HL-60 (cell line): ENCODE measurements at regions not wholly inside any gene's neighbourhood (a gene's known extent, or its start where the extent isn't known, plus 50 kb on each side); places are given as distances from the start of the nearest gene placed in this dataset.
"Not testable (repeated sequence)": the region's sequence is repeated elsewhere in the genome, so short reads cannot be mapped to it uniquely, and the experiment has no call there.

Experiments used
- DNase-seq, 2 experiments: peaks; one replicate each; pipeline ENCODE4 v3.0.0-alpha.2; 2010 to 2020; ENCODE audit warnings: low read depth in 1 of 2, low spot score in 1 of 2
- H3K27ac ChIP-seq: fragments of 250-450 bp; sonication (Bioruptor Pico); replicated peaks from 2 replicates; pipeline ENCODE4 v1.5.1; 2020; ENCODE audit warnings: mild to moderate bottlenecking, moderate library complexity
- H3K27me3 ChIP-seq: fragments of 250-450 bp; sonication (Bioruptor Pico); 2 replicates; pipeline ENCODE4 v1.5.1; 2021; ENCODE audit warnings: mild to moderate bottlenecking, moderate library complexity; ENCODE audit not compliant: insufficient read depth, poor library complexity, severe bottlenecking
- H3K4me3 ChIP-seq: replicated peaks from 2 replicates; pipeline ENCODE4 v1.5.1; 2011; ENCODE audit warnings: mild to moderate bottlenecking, control low read depth, low read length; ENCODE audit not compliant: insufficient read depth
- GABPA ChIP-seq: IDR thresholded peaks from 2 replicates; pipeline ENCODE4 v1.6.1; 2012; ENCODE audit warnings: low read depth
- POLR2AphosphoS5 ChIP-seq: IDR thresholded peaks from 2 replicates; pipeline ENCODE4 v1.6.1; 2012; ENCODE audit warnings: low read depth
- SPI1 ChIP-seq: IDR thresholded peaks from 2 replicates; pipeline ENCODE4 v1.6.1; 2012; ENCODE audit warnings: low read depth, mild to moderate bottlenecking, borderline replicate concordance
- TF ChIP-seq, protein P1 (sequence below): IDR thresholded peaks from 2 replicates; pipeline ENCODE4 v1.6.1; 2012; ENCODE audit warnings: low read depth; ENCODE audit not compliant: insufficient replicate concordance
- TF ChIP-seq, protein P2 (sequence below): IDR thresholded peaks from one replicate; pipeline ENCODE4 v1.5.1; 2011; ENCODE audit warnings: low read length, control low read depth, inconsistent platforms; ENCODE audit not compliant: insufficient read depth

DNA sequence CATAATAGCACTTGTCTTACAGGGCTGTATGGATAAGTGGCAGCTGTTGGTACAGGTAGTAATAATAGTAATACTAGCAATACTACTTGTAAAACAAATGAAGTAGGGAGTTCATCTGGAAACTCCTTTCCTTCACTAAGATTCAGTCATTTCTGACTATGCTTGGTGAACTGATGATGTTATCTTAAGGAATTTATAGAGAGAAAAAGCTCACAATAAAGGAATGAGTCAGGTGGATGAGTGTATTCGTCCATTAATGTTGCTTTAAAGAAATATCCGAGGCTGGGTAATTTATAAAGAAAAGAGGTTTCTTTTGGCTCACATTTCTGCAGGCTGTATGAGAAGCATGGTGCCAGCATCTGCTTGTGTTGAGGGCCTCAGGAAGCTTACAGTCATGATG is 477.3 kb downstream of the KLF12 start:
- no peaks in the 10 kb centered on the region for H3K27me3 ChIP-seq
- DNase-seq, result no peak
- H3K27ac ChIP-seq, result no peak overlapping the region
- TF ChIP-seq POLR2AphosphoS5 (no peak), SPI1 (no peak), GABPA (no peak)
- TF ChIP-seq, protein P1, sequence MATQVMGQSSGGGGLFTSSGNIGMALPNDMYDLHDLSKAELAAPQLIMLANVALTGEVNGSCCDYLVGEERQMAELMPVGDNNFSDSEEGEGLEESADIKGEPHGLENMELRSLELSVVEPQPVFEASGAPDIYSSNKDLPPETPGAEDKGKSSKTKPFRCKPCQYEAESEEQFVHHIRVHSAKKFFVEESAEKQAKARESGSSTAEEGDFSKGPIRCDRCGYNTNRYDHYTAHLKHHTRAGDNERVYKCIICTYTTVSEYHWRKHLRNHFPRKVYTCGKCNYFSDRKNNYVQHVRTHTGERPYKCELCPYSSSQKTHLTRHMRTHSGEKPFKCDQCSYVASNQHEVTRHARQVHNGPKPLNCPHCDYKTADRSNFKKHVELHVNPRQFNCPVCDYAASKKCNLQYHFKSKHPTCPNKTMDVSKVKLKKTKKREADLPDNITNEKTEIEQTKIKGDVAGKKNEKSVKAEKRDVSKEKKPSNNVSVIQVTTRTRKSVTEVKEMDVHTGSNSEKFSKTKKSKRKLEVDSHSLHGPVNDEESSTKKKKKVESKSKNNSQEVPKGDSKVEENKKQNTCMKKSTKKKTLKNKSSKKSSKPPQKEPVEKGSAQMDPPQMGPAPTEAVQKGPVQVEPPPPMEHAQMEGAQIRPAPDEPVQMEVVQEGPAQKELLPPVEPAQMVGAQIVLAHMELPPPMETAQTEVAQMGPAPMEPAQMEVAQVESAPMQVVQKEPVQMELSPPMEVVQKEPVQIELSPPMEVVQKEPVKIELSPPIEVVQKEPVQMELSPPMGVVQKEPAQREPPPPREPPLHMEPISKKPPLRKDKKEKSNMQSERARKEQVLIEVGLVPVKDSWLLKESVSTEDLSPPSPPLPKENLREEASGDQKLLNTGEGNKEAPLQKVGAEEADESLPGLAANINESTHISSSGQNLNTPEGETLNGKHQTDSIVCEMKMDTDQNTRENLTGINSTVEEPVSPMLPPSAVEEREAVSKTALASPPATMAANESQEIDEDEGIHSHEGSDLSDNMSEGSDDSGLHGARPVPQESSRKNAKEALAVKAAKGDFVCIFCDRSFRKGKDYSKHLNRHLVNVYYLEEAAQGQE, result no peak
- TF ChIP-seq, protein P2, sequence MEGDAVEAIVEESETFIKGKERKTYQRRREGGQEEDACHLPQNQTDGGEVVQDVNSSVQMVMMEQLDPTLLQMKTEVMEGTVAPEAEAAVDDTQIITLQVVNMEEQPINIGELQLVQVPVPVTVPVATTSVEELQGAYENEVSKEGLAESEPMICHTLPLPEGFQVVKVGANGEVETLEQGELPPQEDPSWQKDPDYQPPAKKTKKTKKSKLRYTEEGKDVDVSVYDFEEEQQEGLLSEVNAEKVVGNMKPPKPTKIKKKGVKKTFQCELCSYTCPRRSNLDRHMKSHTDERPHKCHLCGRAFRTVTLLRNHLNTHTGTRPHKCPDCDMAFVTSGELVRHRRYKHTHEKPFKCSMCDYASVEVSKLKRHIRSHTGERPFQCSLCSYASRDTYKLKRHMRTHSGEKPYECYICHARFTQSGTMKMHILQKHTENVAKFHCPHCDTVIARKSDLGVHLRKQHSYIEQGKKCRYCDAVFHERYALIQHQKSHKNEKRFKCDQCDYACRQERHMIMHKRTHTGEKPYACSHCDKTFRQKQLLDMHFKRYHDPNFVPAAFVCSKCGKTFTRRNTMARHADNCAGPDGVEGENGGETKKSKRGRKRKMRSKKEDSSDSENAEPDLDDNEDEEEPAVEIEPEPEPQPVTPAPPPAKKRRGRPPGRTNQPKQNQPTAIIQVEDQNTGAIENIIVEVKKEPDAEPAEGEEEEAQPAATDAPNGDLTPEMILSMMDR, result no peak
- no peak overlapping the region for H3K4me3 ChIP-seq

DNA sequence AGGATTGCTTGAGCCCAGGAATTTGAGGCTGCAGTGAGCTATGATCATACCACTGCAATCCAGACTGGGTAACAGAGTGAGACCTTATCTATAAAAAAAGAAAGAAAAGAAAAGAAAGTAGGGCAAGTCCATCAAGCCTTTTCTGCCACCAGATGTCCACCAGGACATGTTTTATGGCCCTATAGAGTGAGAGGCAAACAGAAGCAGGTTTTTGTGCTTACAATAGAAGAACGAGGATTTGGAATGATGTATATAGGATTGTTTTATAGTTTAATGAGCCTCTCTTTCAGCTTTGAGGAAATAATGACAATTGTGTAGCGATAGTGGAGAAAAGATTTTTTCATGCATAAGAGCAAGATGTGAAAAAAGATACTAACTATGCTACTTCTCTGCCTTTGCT is 480.5 kb downstream of the KLF12 start:
- no peak overlapping the region for H3K27ac ChIP-seq
- no peaks in the 10 kb centered on the region for H3K27me3 ChIP-seq
- no peak overlapping the region for H3K4me3 ChIP-seq
- TF ChIP-seq GABPA, result no peak
- TF ChIP-seq, protein P2, result no peak
- TF ChIP-seq, protein P1, result no peak
- no peak for DNase-seq

DNA sequence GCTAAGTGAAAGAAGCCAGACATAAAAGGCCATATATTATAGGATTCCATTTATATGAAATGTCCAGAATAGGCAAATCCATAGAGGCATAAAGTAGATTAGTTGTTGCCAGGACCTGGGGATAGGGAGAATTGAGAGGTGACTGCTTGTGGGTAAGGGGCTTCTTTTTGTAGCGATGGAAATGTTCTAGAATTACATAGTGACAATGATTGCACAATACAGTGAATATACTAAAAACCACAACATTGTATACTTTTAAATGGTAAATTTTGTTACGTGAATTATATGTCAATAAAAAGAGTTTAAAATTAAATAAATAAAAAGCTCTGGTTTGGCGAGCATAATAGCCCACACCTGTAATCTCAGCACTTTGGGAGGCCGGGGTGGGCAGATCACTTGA is 486.8 kb downstream of the KLF12 start:
- DNase-seq, result no peak
- Histone ChIP-seq H3K27me3 (no peaks in the 10 kb centered on the region), H3K4me3 (no peak overlapping the region), H3K27ac (no peak overlapping the region)
- TF ChIP-seq, protein P1, result no peak
- TF ChIP-seq SPI1 (no peak), POLR2AphosphoS5 (no peak), GABPA (no peak)
- TF ChIP-seq, protein P2, result no peak

DNA sequence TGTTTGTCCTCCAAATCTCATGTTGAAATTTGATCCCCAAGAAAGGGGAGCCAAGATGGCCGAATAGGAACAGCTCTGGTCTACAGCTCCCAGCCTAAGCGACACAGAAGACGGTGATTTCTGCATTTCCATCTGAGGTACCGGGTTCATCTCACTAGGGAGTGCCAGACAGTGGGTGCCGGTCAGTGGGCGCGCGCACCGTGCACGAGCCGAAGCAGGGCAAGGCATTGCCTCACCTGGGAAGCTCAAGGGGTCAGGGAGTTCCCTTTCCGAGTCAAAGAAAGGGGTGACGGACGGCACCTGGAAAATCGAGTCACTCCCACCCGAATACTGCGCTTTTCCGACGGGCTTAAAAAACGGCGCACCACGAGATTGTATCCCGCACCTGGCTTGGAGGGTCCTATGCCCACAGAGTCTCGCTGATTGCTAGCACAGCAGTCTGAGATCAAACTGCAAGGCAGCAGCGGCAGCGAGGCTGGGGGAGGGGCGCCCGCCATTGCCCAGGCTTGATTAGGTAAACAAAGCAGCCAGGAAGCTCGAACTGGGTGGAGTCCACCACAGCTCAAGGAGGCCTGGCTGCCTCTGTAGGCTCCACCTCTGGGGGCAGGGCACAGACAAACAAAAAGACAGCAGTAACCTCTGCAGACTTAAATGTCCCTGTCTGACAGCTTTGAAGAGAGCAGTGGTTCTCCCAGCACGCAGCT is 493.6 kb downstream of the KLF12 start:
- not testable (repeated sequence) for H3K4me3 ChIP-seq, H3K27ac ChIP-seq, H3K27me3 ChIP-seq, DNase-seq
